Mesodermal cell (in vitro differentiated cells): ENCODE measurements at regions not wholly inside any gene's neighbourhood (a gene's known extent, or its start where the extent isn't known, plus 50 kb on each side); places are given as distances from the start of the nearest gene placed in this dataset.

Source experiments
- H3K27ac ChIP-seq: 2 replicates; pipeline ENCODE4 v1.7.0; 2013; ENCODE audit warnings: mild to moderate bottlenecking, low read depth, low read length, moderate library complexity; ENCODE audit not compliant: severe bottlenecking
- H3K36me3 ChIP-seq: 2 replicates; pipeline ENCODE4 v1.7.1; 2013; ENCODE audit warnings: mild to moderate bottlenecking, low read length, moderate library complexity; ENCODE audit not compliant: control insufficient read depth, insufficient read depth
- H3K4me1 ChIP-seq: one replicate; pipeline ENCODE4 v1.7.1; 2013; ENCODE audit warnings: mild to moderate bottlenecking, low read length; ENCODE audit not compliant: insufficient read depth, control insufficient read depth, poor library complexity, severe bottlenecking
- H3K4me3 ChIP-seq: 2 replicates; pipeline ENCODE4 v1.7.0; 2013; ENCODE audit warnings: low read length, control low read depth, mild to moderate bottlenecking; ENCODE audit not compliant: insufficient read depth, poor library complexity, severe bottlenecking; ENCODE audit errors: extremely low read depth
- H3K9me3 ChIP-seq: 2 replicates; pipeline ENCODE4 v1.7.1; 2013; ENCODE audit warnings: mild to moderate bottlenecking, low read length, moderate library complexity; ENCODE audit not compliant: control insufficient read depth
- WGBS, 2 experiments: methylation state at CpG; one replicate each; pipeline ENCODE4 v1.1.5; 2013; ENCODE audit warnings: missing lambda C conversion rate in 2 of 2; ENCODE audit not compliant: insufficient coverage in 2 of 2; 5-methylcytosine and 5-hydroxymethylcytosine counted together

- no peak overlapping the region for H3K4me3 ChIP-seq
- H3K9me3 ChIP-seq, result no peaks in the 10 kb centered on the region
- H3K4me1 ChIP-seq, result peaks cover 18% of the 10 kb centered on the region
- WGBS, 2 experiments, result no CpG with 5 or more reads among the region's 1 CpG
- H3K36me3 ChIP-seq, result no peaks in the 10 kb centered on the region
- H3K27ac ChIP-seq, result no peak overlapping the region
Observed at GRCh38 chr10:92758594-92758993, 68.8 kb downstream of the HHEX start.

GRCh38 chr10:92760609-92761008, 70.9 kb downstream of the HHEX start:
- WGBS, 2 experiments, result no CpG with 5 or more reads among the region's 1 CpG
- no peak overlapping the region for H3K27ac ChIP-seq
- H3K4me3 ChIP-seq, result no peak overlapping the region
- H3K4me1 ChIP-seq, result peaks cover 17% of the 10 kb centered on the region
- no peaks in the 10 kb centered on the region for H3K36me3 ChIP-seq
- no peaks in the 10 kb centered on the region for H3K9me3 ChIP-seq

- no peak overlapping the region for H3K4me3 ChIP-seq
- peaks cover 10% of the 10 kb centered on the region for H3K4me1 ChIP-seq
- 95 to 97% methylated on average over 3 of the region's 4 CpGs for WGBS, 2 experiments
- H3K9me3 ChIP-seq, result no peaks in the 10 kb centered on the region
- no peaks in the 10 kb centered on the region for H3K36me3 ChIP-seq
- H3K27ac ChIP-seq, result no peak overlapping the region
Observed at GRCh38 chr10:92761571-92761970, 71.8 kb downstream of the HHEX start.

- WGBS, 2 experiments, result 86 to 100% methylated on average over 1 to 2 of the region's 4 CpGs
- Histone ChIP-seq H3K4me1 (peaks cover 3% of the 10 kb centered on the region), H3K4me3 (no peak overlapping the region), H3K36me3 (no peaks in the 10 kb centered on the region), H3K27ac (no peak overlapping the region), H3K9me3 (no peaks in the 10 kb centered on the region)
Observed at GRCh38 chr10:92763634-92764155, 73.9 kb downstream of the HHEX start.

- Histone ChIP-seq H3K36me3 (no peaks in the 10 kb centered on the region), H3K27ac (no peak overlapping the region), H3K9me3 (no peaks in the 10 kb centered on the region), H3K4me3 (no peak overlapping the region), H3K4me1 (no peaks in the 10 kb centered on the region)
- 85 to 93% methylated on average over 2 of the region's 2 CpGs for WGBS, 2 experiments
Observed at GRCh38 chr10:92766451-92766850, 76.7 kb downstream of the HHEX start.

- no CpG with 5 or more reads among the region's 1 CpG for WGBS, 2 experiments
Observed at GRCh38 chr10:92768104-92768503, 78.3 kb downstream of the HHEX start.

GRCh38 chr10:92773776-92774175, 74.5 kb upstream of the EXOC6 start:
- Histone ChIP-seq H3K9me3 (peaks cover 4% of the 10 kb centered on the region), H3K4me3 (no peak overlapping the region), H3K4me1 (no peaks in the 10 kb centered on the region), H3K36me3 (no peaks in the 10 kb centered on the region), H3K27ac (no peak overlapping the region)

More at GRCh38 chr10:92768104-92768503, 78.3 kb downstream of the HHEX start:
- H3K27ac ChIP-seq, result no peak overlapping the region
- H3K4me3 ChIP-seq, result no peak overlapping the region
- no peaks in the 10 kb centered on the region for H3K4me1 ChIP-seq
- H3K9me3 ChIP-seq, result no peaks in the 10 kb centered on the region
- no peaks in the 10 kb centered on the region for H3K36me3 ChIP-seq

- Histone ChIP-seq H3K27ac (no peak overlapping the region), H3K9me3 (peaks cover 4% of the 10 kb centered on the region), H3K4me3 (no peak overlapping the region), H3K4me1 (no peaks in the 10 kb centered on the region), H3K36me3 (no peaks in the 10 kb centered on the region)
- no CpG with 5 or more reads among the region's 1 CpG for whole genome bisulfite sequencing, 2 experiments
Observed at GRCh38 chr10:92778091-92778490, 70.2 kb upstream of the EXOC6 start.

- no peaks in the 10 kb centered on the region for H3K4me1 ChIP-seq
- 87 to 88% methylated on average over 7 of the region's 7 CpGs for WGBS, 2 experiments
Observed at GRCh38 chr10:92785118-92785517, 63.2 kb upstream of the EXOC6 start.

GRCh38 chr10:92787557-92788152, 60.7 kb upstream of the EXOC6 start:
- H3K36me3 ChIP-seq, result no peaks in the 10 kb centered on the region
- no peak overlapping the region for H3K27ac ChIP-seq
- WGBS, 2 experiments, result 82 to 86% methylated on average over 6 to 10 of the region's 11 CpGs
- H3K4me3 ChIP-seq, result no peak overlapping the region
- H3K4me1 ChIP-seq, result no peaks in the 10 kb centered on the region
- no peaks in the 10 kb centered on the region for H3K9me3 ChIP-seq

More at GRCh38 chr10:92785118-92785517, 63.2 kb upstream of the EXOC6 start:
- H3K36me3 ChIP-seq, result no peaks in the 10 kb centered on the region
- no peaks in the 10 kb centered on the region for H3K9me3 ChIP-seq
- H3K27ac ChIP-seq, result no peak overlapping the region
- no peak overlapping the region for H3K4me3 ChIP-seq

- Histone ChIP-seq H3K9me3 (no peaks in the 10 kb centered on the region), H3K27ac (no peak overlapping the region), H3K4me1 (no peaks in the 10 kb centered on the region), H3K4me3 (no peak overlapping the region), H3K36me3 (no peaks in the 10 kb centered on the region)
- 85 to 90% methylated on average over 5 to 7 of the region's 8 CpGs for WGBS, 2 experiments
Observed at GRCh38 chr10:92789067-92789466, 59.3 kb upstream of the EXOC6 start.
